ENCODE measurements at regions not wholly inside any gene's neighbourhood (a gene's known extent, or its start where the extent isn't known, plus 50 kb on each side); places are given as distances from the start of the nearest gene placed in this dataset.

DNA sequence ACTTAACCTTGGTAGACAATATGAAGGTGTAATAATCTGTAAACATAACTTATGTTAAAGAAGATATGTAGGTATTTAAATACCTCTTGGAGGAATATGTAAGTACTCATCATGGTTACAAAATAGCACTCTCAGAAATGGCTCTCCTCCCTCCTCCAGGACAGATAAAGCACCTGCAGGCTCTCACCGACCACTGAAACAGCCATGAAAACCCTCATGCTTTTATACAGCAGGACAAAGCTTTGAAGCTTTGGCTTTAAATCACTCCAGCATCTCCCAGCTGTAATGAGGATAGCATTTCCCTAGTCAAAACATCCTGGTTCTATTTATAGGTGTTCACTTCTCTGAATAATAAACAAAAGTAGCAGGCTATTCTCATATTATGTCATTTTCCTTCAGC is 69.1 kb upstream of the PMFBP1 start:
- TF ChIP-seq, protein P1, sequence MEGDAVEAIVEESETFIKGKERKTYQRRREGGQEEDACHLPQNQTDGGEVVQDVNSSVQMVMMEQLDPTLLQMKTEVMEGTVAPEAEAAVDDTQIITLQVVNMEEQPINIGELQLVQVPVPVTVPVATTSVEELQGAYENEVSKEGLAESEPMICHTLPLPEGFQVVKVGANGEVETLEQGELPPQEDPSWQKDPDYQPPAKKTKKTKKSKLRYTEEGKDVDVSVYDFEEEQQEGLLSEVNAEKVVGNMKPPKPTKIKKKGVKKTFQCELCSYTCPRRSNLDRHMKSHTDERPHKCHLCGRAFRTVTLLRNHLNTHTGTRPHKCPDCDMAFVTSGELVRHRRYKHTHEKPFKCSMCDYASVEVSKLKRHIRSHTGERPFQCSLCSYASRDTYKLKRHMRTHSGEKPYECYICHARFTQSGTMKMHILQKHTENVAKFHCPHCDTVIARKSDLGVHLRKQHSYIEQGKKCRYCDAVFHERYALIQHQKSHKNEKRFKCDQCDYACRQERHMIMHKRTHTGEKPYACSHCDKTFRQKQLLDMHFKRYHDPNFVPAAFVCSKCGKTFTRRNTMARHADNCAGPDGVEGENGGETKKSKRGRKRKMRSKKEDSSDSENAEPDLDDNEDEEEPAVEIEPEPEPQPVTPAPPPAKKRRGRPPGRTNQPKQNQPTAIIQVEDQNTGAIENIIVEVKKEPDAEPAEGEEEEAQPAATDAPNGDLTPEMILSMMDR (IDR thresholded peaks at IDR 0.05): no peak

DNA sequence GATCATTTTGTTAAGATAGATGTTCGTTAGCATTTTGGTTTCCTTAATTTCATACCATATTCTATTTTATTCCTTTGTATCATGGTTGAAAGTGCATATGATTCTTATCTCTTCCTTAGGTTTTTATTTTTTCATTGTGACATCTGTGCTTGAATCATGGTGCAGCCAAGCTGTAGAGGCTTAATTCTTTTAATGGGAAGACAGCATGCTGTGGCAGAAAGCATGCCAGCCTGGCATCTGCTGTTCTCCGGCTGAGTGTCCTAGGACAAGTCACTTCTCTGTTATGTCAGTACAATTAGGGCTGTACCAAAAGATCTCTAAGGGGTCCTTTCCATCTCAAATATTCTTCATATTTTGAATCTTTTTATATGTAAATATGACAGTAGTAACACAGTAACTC is 68.5 kb upstream of the PMFBP1 start:
- TF ChIP-seq, protein P1 (IDR thresholded peaks at IDR 0.05): no peak

DNA sequence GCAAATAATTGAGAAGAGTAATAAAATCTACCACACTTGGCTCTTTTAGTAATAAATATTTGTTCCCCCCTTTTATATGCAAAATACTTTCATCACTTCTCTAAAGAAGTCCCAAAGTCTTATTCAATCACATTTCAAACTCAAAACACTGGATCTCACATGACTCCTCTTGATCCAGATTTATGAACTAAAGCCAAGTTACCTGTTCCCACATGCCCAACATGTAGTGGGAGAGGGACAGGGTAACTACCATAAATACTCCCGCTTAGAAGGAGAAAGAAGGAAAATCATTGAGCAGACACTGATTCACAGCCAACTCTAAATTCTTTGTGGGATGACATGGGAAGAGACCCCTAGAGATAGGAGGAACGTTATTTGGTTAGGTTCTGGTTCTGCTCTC is 64.9 kb upstream of the PMFBP1 start:
- TF ChIP-seq, protein P1 (IDR thresholded peaks at IDR 0.05): no peak

DNA sequence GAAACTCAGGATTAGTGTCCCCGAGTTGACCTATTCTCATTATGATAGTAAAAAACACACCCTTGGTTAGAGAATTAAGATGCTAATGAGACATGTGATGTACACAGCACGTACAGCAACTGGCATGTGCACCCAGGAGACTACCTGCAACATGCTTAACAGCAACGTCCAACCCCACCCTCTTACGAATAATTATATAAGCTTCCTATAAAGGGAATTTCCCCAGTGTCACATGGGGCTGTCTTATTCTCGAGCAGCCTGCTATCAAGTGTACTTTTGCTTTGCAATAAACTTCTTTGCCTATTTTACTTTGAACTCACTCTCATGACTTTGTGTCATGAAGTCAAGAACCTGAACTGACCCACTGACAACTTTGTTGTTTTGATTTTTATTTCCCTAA is 62.4 kb upstream of the PMFBP1 start:
- TF ChIP-seq, protein P1 (IDR thresholded peaks at IDR 0.05): no peak

DNA sequence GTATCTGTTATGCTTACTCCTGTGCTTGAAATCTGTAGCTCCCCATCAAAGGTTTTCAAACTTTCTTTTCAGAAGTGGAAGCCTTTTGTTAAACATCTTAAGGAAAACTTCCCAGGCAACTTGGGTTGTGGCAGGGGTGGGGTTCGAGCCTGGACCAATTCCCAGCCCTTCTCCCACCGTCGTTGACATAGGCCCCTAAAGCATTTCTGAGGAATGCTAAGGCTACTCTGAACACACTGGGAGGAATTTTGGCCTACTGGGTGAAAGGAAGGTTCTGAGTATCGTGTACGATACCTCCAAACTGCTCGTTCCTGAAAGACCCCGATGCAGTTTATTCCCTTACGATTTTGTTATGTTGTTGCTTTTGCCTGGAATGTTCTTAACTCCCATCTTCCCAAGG is 56.1 kb upstream of the PMFBP1 start:
- TF ChIP-seq, protein P1 (IDR thresholded peaks at IDR 0.05): no peak

DNA sequence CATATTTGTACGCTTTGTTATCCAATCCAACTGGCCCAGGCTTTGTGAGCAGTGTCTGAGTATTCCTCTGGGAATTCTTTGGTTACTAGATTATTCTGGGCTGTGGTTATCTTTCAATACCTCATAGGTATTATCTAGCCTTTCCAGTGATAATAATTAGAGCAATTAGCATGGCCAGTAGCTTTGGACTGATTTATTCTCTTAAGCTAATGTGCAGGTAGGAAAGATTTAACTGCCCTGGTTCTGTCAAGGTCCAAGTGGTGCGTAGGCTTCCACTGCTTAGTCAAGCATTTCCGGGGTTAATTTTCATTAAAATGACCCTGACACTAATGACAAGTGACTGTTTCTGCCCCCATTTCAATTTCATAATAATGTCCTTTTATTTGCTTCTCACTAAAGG is 54.2 kb upstream of the PMFBP1 start:
- TF ChIP-seq, protein P1 (IDR thresholded peaks at IDR 0.05): no peak

DNA sequence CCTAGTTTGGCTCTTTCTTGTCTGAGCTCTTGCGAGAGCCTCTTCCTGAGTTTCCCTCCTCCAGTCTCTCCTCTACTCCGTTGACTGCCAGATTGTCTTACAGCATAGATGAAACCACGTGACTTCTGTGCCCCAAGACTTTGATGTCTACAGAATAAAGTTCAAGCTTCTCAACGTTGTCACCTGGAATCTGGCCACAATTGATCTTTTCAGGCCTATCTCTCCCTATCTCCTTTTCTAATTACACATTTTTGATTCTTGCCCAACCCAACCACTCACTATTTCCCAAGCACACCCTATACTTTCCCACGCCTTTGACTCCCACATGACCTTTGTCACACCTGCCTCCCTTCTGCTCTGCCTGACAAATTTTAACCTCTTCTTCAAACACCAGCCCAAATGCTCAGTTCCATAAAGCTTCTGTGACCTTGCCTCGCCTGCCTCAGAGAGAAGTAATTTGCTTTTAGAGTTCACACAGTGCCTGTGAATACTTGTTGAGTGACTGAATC is 52.4 kb upstream of the PMFBP1 start:
- TF ChIP-seq, protein P1 (IDR thresholded peaks at IDR 0.05): no peak

DNA sequence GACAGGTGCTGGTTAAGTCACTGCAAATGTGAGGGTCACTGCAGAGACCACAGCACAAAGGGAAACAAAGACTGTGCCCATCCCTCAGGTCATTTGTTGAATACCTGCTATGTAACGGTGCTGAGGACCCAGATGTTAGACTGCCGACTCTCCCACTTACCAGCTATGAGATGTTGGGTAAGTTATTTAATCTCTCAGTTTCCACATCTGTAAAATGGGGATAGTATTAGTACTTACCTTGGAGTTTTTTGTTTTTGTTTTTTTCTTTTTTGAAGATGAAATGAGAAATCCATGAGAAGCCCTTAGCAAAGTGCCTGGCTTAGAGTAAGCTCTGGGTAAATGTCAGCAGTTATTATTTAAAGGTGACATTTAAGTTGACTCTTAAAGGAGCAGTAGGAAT is 50.5 kb upstream of the PMFBP1 start:
- TF ChIP-seq, protein P1 (IDR thresholded peaks at IDR 0.05): no peak
